Sciatic nerve (tissue), 2 donors: ENCODE measurements at regions not wholly inside any gene's neighbourhood (a gene's known extent, or its start where the extent isn't known, plus 50 kb on each side); places are given as distances from the start of the nearest gene placed in this dataset.

ENCODE experiments used
- ATAC-seq: fragments of 200-7000 bp; cut with Tn5 transposase; one replicate; pipeline ENCODE4 v1.9.1; 2020; ENCODE audit warnings: mild to moderate bottlenecking, moderate library complexity
- DNase-seq: peaks from one replicate; pipeline ENCODE4 v3.0.0-alpha.2; 2020; ENCODE audit warnings: low spot score
- intact Hi-C: fragments of 100-400 bp; cut with DNase I; formaldehyde crosslinking; loops from one replicate; pipeline ENCODE4 v1.14.2; 2022
- donor health status: DM: no; HTN: no; CAD: no.
- donor health status: DM: no; HTN: no; CAD: no.

GRCh38 chr5:156094001-156094400 lies 233.0 kb upstream of the SGCD start:
- ATAC-seq (peak; percentile 26), DNase-seq (no peak)
- intact Hi-C loops = no loop called here

GRCh38 chr5:156095709-156096241 lies 231.2 kb upstream of the SGCD start:
- intact Hi-C loops = no loop called here
- no peak for ATAC-seq
- DNase-seq = no peak

- ATAC-seq = no peak
Observed at GRCh38 chr5:156096259-156096658, 230.7 kb upstream of the SGCD start.

GRCh38 chr5:156103155-156103885 lies 223.6 kb upstream of the SGCD start:
- DNase-seq = no peak
- intact Hi-C loops = no loop called here
- no peak for ATAC-seq

More at GRCh38 chr5:156096259-156096658, 230.7 kb upstream of the SGCD start:
- intact Hi-C loops = no loop called here
- DNase-seq = no peak

GRCh38 chr5:156109317-156110023 lies 217.5 kb upstream of the SGCD start:
- DNase-seq (no peak), ATAC-seq (no peak)
- intact Hi-C loops = no loop called here

GRCh38 chr5:156119692-156120091 lies 207.3 kb upstream of the SGCD start:
- intact Hi-C loops = no loop called here
- ATAC-seq (no peak), DNase-seq (no peak)

GRCh38 chr5:156120777-156121176 lies 206.2 kb upstream of the SGCD start:
- intact Hi-C loops = no loop called here
- ATAC-seq (peak; percentile 84), DNase-seq (no peak)

- intact Hi-C loops = no loop called here
- ATAC-seq = peak; percentile 84
- no peak for DNase-seq
Observed at GRCh38 chr5:156121234-156121633, 205.7 kb upstream of the SGCD start.

- ATAC-seq = no peak
- intact Hi-C loops = no loop called here
- no peak for DNase-seq
Observed at GRCh38 chr5:156121882-156122281, 205.1 kb upstream of the SGCD start.

- intact Hi-C loops = no loop called here
- DNase-seq (no peak), ATAC-seq (no peak)
Observed at GRCh38 chr5:156124708-156125107, 202.3 kb upstream of the SGCD start.

- intact Hi-C loops = no loop called here
- ATAC-seq = no peak
Observed at GRCh38 chr5:156125118-156125517, 201.8 kb upstream of the SGCD start.

GRCh38 chr5:156126716-156127115 lies 200.2 kb upstream of the SGCD start:
- DNase-seq = no peak
- ATAC-seq = no peak
- intact Hi-C loops = no loop called here

More at GRCh38 chr5:156125118-156125517, 201.8 kb upstream of the SGCD start:
- DNase-seq = no peak

- DNase-seq (no peak), ATAC-seq (no peak)
- intact Hi-C loops = no loop called here
Observed at GRCh38 chr5:156128026-156128425, 198.9 kb upstream of the SGCD start.

- intact Hi-C loops = no loop called here
- ATAC-seq (no peak), DNase-seq (no peak)
Observed at GRCh38 chr5:156134216-156134615, 192.7 kb upstream of the SGCD start.

- DNase-seq (no peak), ATAC-seq (no peak)
- intact Hi-C loops = no loop called here
Observed at GRCh38 chr5:156135531-156135930, 191.4 kb upstream of the SGCD start.

GRCh38 chr5:156137071-156137869 lies 189.7 kb upstream of the SGCD start:
- intact Hi-C loops = no loop called here
- no peak for DNase-seq
- no peak for ATAC-seq

GRCh38 chr5:156142867-156143266 lies 184.1 kb upstream of the SGCD start:
- DNase-seq = no peak
- intact Hi-C loops = no loop called here
- no peak for ATAC-seq

GRCh38 chr5:156147261-156147943 lies 179.6 kb upstream of the SGCD start:
- intact Hi-C loops = no loop called here
- ATAC-seq = no peak
- DNase-seq = no peak

GRCh38 chr5:156147944-156148285 lies 179.0 kb upstream of the SGCD start:
- intact Hi-C loops = no loop called here
- no peak for DNase-seq
- ATAC-seq = no peak
